Right lobe of liver (tissue), 4 donors: ENCODE measurements at regions not wholly inside any gene's neighbourhood (a gene's known extent, or its start where the extent isn't known, plus 50 kb on each side); places are given as distances from the start of the nearest gene placed in this dataset.

Experiments
- CTCF ChIP-seq, 4 donors: fragments of 200-600 bp in 3 of 4; fragments of 450-650 bp in 1 of 4; IDR thresholded peaks; one replicate each; pipeline versions ENCODE4 v1.5.1 to v1.8.0; 2016 to 2022; ENCODE audit warnings: antibody characterized with exemption in 4 of 4, mild to moderate bottlenecking in 2 of 4
- POLR2A ChIP-seq: fragments of 450-650 bp; IDR thresholded peaks from one replicate; pipeline ENCODE4 v1.6.1; 2017; ENCODE audit warnings: antibody characterized with exemption, mild to moderate bottlenecking
- donor health status: DM: no; HTN: no; CAD: no.
- donor health status: DM: no; HTN: no; CAD: no.
- donor health status: DM: no; HTN: yes; CAD: no.

GRCh38 chr3:104269771-104270170, 1096.9 kb upstream of the ALCAM start:
- TF ChIP-seq POLR2A (no peak), CTCF (IDR thresholded peaks at IDR 0.05) (no peak)
